WTC11 (cell line): ENCODE measurements at regions not wholly inside any gene's neighbourhood (a gene's known extent, or its start where the extent isn't known, plus 50 kb on each side); places are given as distances from the start of the nearest gene placed in this dataset.

Source experiments
- ATAC-seq: fragments of 200-7000 bp; cut with Tn5 transposase; 2 replicates; pipeline ENCODE4 v1.10.0; 2021; ENCODE audit warnings: mild to moderate bottlenecking, moderate library complexity
- CTCF ChIA-PET: fragments of 300-600 bp; sonication (Branson Sonifier 250); formaldehyde crosslinking; loops from one replicate; lab custom pipeline; 2021; ENCODE audit warnings: antibody characterized with exemption; lab: Charles Lee
- POLR2A ChIA-PET: fragments of 350-600 bp; sonication (Branson Sonifier 250); formaldehyde crosslinking; loops from one replicate; lab custom pipeline; 2021; ENCODE audit warnings: antibody characterized with exemption; lab: Charles Lee
- DNase-seq: peaks from one replicate; pipeline ENCODE4 v3.0.0; 2021; ENCODE audit warnings: low spot score
- H3K27ac Mint-ChIP-seq: 2 replicates; pipeline ENCODE4 v1.8.0; 2021; ENCODE audit warnings: mixed read lengths
- H3K27me3 Mint-ChIP-seq: 2 replicates; pipeline ENCODE4 v1.8.0; 2021; ENCODE audit warnings: low read depth, mild to moderate bottlenecking, moderate library complexity, mixed read lengths
- H3K36me3 Mint-ChIP-seq: 2 replicates; pipeline ENCODE4 v1.8.0; 2021; ENCODE audit warnings: mixed read lengths
- H3K4me1 Mint-ChIP-seq: 2 replicates; pipeline ENCODE4 v1.8.0; 2022; ENCODE audit warnings: mixed read lengths
- H3K4me3 Mint-ChIP-seq: 2 replicates; pipeline ENCODE4 v1.8.0; 2021; ENCODE audit warnings: mild to moderate bottlenecking, moderate library complexity, mixed read lengths
- H3K9me3 Mint-ChIP-seq: 2 replicates; pipeline ENCODE4 v1.8.0; 2021; ENCODE audit warnings: mixed read lengths
- CDX4 ChIP-seq: fragments of 250-450 bp; sonication (Bioruptor Pico); IDR thresholded peaks from 2 replicates; pipeline ENCODE4 v1.9.0; 2021; ENCODE audit warnings: moderate library complexity, mild to moderate bottlenecking, inconsistent platforms, borderline replicate concordance
- EMX1 ChIP-seq: fragments of 250-450 bp; sonication (Bioruptor Pico); IDR thresholded peaks from 2 replicates; pipeline ENCODE4 v1.8.0; 2021; ENCODE audit warnings: mild to moderate bottlenecking
- FOXJ3 ChIP-seq: sonication (generic); formaldehyde crosslinking; IDR thresholded peaks from 2 replicates; pipeline ENCODE4 v1.9.0; 2021; ENCODE audit warnings: missing genetic modification reagents, mild to moderate bottlenecking, borderline replicate concordance
- FOXK1 ChIP-seq: sonication (generic); formaldehyde crosslinking; IDR thresholded peaks from 2 replicates; pipeline ENCODE4 v1.8.0; 2022; ENCODE audit warnings: mild to moderate bottlenecking, moderate library complexity, missing genetic modification reagents
- GABPB1 ChIP-seq: sonication (generic); formaldehyde crosslinking; IDR thresholded peaks from 2 replicates; pipeline ENCODE4 v1.8.1; 2023; ENCODE audit warnings: mild to moderate bottlenecking, missing genetic modification reagents
- IRF2 ChIP-seq: sonication (generic); formaldehyde crosslinking; IDR thresholded peaks from 2 replicates; pipeline ENCODE4 v1.8.0; 2022; ENCODE audit warnings: low read depth, missing genetic modification reagents, borderline replicate concordance
- JUN ChIP-seq: sonication (generic); formaldehyde crosslinking; IDR thresholded peaks from 2 replicates; pipeline ENCODE4 v1.8.0; 2023; ENCODE audit warnings: mild to moderate bottlenecking, missing genetic modification reagents
- NFE2L1 ChIP-seq: sonication (generic); formaldehyde crosslinking; IDR thresholded peaks from 2 replicates; pipeline ENCODE4 v1.8.1; 2023; ENCODE audit warnings: missing genetic modification reagents
- NFYB ChIP-seq: sonication (generic); formaldehyde crosslinking; conservative IDR thresholded peaks from 2 replicates; pipeline ENCODE4 v1.8.0; 2022; ENCODE audit warnings: low read depth, missing genetic modification reagents
- NR2C2 ChIP-seq: sonication (generic); formaldehyde crosslinking; IDR thresholded peaks from 2 replicates; pipeline ENCODE4 v1.8.0; 2022; ENCODE audit warnings: mild to moderate bottlenecking, missing genetic modification reagents
- NR3C1 ChIP-seq: sonication (generic); formaldehyde crosslinking; conservative IDR thresholded peaks from 2 replicates; pipeline ENCODE4 v1.8.1; 2023; ENCODE audit warnings: low read depth, mild to moderate bottlenecking, missing genetic modification reagents
- PRRX2 ChIP-seq: fragments of 250-450 bp; sonication (Bioruptor Pico); IDR thresholded peaks from 2 replicates; pipeline ENCODE4 v1.8.0; 2021; ENCODE audit warnings: mild to moderate bottlenecking
- TCF7 ChIP-seq: sonication (generic); formaldehyde crosslinking; IDR thresholded peaks from 2 replicates; pipeline ENCODE4 v1.8.0; 2022; ENCODE audit warnings: mild to moderate bottlenecking, low read depth, missing genetic modification reagents, moderate library complexity
- TEAD1 ChIP-seq: sonication (generic); formaldehyde crosslinking; IDR thresholded peaks from 2 replicates; pipeline ENCODE4 v1.8.0; 2022; ENCODE audit warnings: mild to moderate bottlenecking, missing genetic modification reagents
- USF2 ChIP-seq: sonication (generic); formaldehyde crosslinking; IDR thresholded peaks from 2 replicates; pipeline ENCODE4 v1.8.1; 2023; ENCODE audit warnings: mild to moderate bottlenecking, missing genetic modification reagents, moderate library complexity
- ZNF138 ChIP-seq: sonication (generic); formaldehyde crosslinking; conservative IDR thresholded peaks from 2 replicates; pipeline ENCODE4 v1.8.1; 2022; ENCODE audit warnings: mild to moderate bottlenecking, moderate library complexity, missing genetic modification reagents
- ZNF219 ChIP-seq: sonication (generic); formaldehyde crosslinking; IDR thresholded peaks from 2 replicates; pipeline ENCODE4 v1.8.0; 2023; ENCODE audit warnings: missing genetic modification reagents, mild to moderate bottlenecking, borderline replicate concordance
- ZNF232 ChIP-seq: sonication (generic); formaldehyde crosslinking; IDR thresholded peaks from 2 replicates; pipeline ENCODE4 v1.8.0; 2022; ENCODE audit warnings: mild to moderate bottlenecking, missing genetic modification reagents
- ZNF263 ChIP-seq: sonication (generic); formaldehyde crosslinking; IDR thresholded peaks from 2 replicates; pipeline ENCODE4 v1.8.1; 2022; ENCODE audit warnings: low read depth, mild to moderate bottlenecking, moderate library complexity, missing genetic modification reagents
- ZNF512 ChIP-seq: sonication (generic); formaldehyde crosslinking; IDR thresholded peaks from 2 replicates; pipeline ENCODE4 v1.8.1; 2022; ENCODE audit warnings: missing genetic modification reagents, borderline replicate concordance
- TF ChIP-seq, protein P1 (sequence below): fragments of 250-450 bp; sonication (Bioruptor Pico); IDR thresholded peaks from 2 replicates; pipeline ENCODE4 v2.1.2; 2022; ENCODE audit warnings: mild to moderate bottlenecking, moderate library complexity
- TF ChIP-seq, protein P2 (sequence below): sonication (generic); formaldehyde crosslinking; IDR thresholded peaks from 2 replicates; pipeline ENCODE4 v1.8.1; 2022; ENCODE audit warnings: low read depth, missing genetic modification reagents, borderline replicate concordance
- TF ChIP-seq, protein P3 (sequence below): sonication (generic); formaldehyde crosslinking; IDR thresholded peaks from 2 replicates; pipeline ENCODE4 v1.8.1; 2023; ENCODE audit warnings: mild to moderate bottlenecking, moderate library complexity, missing genetic modification reagents

DNA sequence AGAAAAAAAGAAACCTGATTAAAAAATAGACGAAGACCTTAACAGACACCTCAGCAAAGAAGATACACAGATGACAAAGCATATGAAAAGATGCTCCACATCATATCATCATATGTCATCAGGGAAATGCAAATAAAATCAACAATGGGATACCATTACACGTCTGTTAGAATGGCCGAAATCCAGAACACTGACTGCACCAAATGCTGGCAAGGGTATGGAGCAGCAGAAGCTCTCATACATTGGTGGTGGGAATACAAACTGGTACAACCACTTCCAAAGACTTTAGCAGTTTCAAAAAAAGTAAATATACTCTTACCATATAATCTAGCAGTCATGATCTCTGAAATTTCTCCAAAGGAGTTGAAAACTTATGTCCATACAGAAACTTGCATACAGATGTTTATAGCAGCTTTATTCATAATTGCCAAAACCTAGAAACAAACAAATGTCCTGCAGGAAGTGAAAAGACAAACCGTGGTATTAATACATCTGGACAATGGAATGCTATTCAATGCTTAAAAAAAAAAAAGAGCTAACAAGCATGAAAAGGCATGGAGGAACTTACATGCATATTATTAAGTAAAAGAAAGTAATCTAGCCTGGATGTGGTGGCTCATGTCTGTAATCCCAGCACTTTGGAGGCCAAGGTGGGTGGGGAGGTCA, 107.4 kb downstream of the HES1 start (continued):
- TF ChIP-seq, protein P1, sequence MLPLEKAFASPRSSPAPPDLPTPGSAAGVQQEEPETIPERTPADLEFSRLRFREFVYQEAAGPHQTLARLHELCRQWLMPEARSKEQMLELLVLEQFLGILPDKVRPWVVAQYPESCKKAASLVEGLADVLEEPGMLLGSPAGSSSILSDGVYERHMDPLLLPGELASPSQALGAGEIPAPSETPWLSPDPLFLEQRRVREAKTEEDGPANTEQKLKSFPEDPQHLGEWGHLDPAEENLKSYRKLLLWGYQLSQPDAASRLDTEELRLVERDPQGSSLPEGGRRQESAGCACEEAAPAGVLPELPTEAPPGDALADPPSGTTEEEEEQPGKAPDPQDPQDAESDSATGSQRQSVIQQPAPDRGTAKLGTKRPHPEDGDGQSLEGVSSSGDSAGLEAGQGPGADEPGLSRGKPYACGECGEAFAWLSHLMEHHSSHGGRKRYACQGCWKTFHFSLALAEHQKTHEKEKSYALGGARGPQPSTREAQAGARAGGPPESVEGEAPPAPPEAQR: no peak
- TF ChIP-seq FOXK1 (CRISPR knock-in tag): no peak
- TF ChIP-seq ZNF138 (CRISPR knock-in tag): no peak
- no peak for TF ChIP-seq FOXJ3

DNA sequence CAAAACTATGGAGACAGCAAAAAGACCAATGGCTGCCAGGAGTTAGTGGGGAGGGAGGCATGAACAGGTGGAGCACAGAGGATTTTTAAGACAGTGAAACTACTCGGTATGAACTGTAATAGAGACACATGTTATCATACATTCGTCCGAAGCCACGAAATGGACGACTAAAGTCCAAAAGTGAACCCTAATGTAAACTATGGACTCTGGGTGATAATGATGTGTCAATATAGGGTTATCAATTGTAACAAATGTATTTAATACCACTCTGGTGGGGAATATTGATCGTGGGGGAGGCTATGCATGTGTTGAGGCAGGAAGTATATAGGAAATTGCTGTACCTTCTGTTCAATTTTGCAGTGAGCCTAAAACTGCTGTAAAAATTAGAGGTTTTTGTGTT, 107.0 kb downstream of the CPN2 start:
- H3K27ac Mint-ChIP-seq: no peak overlapping the region
- no peak overlapping the region for H3K4me3 Mint-ChIP-seq
- no peaks in the 10 kb centered on the region for H3K36me3 Mint-ChIP-seq
- H3K27me3 Mint-ChIP-seq: no peaks in the 10 kb centered on the region
- H3K9me3 Mint-ChIP-seq: no peaks in the 10 kb centered on the region
- ChIA-PET POLR2A (interaction anchor here (0.6 kb wide), 2 partner anchors 304 to 505 kb away, joined by 3 read pairs; no protein-coding TSS in a partner anchor), CTCF (no interaction called here)
- H3K4me1 Mint-ChIP-seq: peaks cover 25% of the 10 kb centered on the region
- TF ChIP-seq CDX4 (CRISPR knock-in tag): no peak
- TF ChIP-seq ZNF219: no peak
- TF ChIP-seq NFE2L1 (CRISPR knock-in tag): no peak
- TF ChIP-seq ZNF512 (CRISPR knock-in tag): no peak
- TF ChIP-seq ZNF232 (CRISPR knock-in tag): no peak
- no peak for TF ChIP-seq NR3C1 (CRISPR knock-in tag)
- no peak for ATAC-seq
- no peak for DNase-seq

DNA sequence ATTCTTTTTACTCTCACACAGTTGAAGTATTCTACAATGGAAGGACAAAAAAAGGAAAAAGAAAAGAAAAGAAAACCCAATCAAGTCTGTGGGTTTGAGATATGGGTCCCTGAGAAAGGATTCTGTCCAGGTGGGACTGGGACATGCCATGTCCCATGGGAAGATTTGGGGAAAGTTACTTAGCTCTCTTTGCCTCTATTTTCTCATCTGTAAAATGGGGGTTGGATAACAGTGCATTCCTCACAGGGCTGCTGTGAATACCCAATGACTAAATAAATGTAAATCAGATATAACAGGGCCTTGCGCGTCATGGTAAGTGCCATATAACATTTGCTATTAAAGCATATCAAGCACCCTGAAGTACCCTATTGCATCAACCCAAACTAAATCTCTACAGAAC, 105.7 kb downstream of the CPN2 start:
- H3K27ac Mint-ChIP-seq: no peak overlapping the region
- POLR2A ChIA-PET: interaction anchor here (0.7 to 1.1 kb wide), 2 partner anchors 50 to 109 kb away, joined by 3 read pairs; partner anchors contain the start of gene HES1
- CTCF ChIA-PET: interaction anchor here (0.6 to 1.7 kb wide), 7 partner anchors 42 to 465 kb away, joined by 3 to 13 read pairs (median 4); no protein-coding TSS in a partner anchor
- no peaks in the 10 kb centered on the region for H3K27me3 Mint-ChIP-seq
- H3K36me3 Mint-ChIP-seq: no peaks in the 10 kb centered on the region
- ATAC-seq (no peak), DNase-seq (no peak)
- peaks cover 32% of the 10 kb centered on the region for H3K4me1 Mint-ChIP-seq
- H3K4me3 Mint-ChIP-seq: no peak overlapping the region
- H3K9me3 Mint-ChIP-seq: no peaks in the 10 kb centered on the region
- TF ChIP-seq TCF7 (CRISPR knock-in tag) (no peak), ZNF232 (CRISPR knock-in tag) (no peak), TEAD1 (CRISPR knock-in tag) (no peak), IRF2 (CRISPR knock-in tag) (no peak), FOXJ3 (no peak), NR3C1 (CRISPR knock-in tag) (no peak), PRRX2 (CRISPR knock-in tag) (no peak), EMX1 (no peak), ZNF263 (no peak), USF2 (CRISPR knock-in tag) (no peak), JUN (CRISPR knock-in tag) (no peak), GABPB1 (CRISPR knock-in tag) (no peak), NFYB (no peak), NR2C2 (no peak), ZNF219 (no peak)
- TF ChIP-seq, protein P1: no peak
- TF ChIP-seq, protein P2, sequence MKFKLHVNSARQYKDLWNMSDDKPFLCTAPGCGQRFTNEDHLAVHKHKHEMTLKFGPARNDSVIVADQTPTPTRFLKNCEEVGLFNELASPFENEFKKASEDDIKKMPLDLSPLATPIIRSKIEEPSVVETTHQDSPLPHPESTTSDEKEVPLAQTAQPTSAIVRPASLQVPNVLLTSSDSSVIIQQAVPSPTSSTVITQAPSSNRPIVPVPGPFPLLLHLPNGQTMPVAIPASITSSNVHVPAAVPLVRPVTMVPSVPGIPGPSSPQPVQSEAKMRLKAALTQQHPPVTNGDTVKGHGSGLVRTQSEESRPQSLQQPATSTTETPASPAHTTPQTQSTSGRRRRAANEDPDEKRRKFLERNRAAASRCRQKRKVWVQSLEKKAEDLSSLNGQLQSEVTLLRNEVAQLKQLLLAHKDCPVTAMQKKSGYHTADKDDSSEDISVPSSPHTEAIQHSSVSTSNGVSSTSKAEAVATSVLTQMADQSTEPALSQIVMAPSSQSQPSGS (CRISPR knock-in tag): no peak
- TF ChIP-seq, protein P3, sequence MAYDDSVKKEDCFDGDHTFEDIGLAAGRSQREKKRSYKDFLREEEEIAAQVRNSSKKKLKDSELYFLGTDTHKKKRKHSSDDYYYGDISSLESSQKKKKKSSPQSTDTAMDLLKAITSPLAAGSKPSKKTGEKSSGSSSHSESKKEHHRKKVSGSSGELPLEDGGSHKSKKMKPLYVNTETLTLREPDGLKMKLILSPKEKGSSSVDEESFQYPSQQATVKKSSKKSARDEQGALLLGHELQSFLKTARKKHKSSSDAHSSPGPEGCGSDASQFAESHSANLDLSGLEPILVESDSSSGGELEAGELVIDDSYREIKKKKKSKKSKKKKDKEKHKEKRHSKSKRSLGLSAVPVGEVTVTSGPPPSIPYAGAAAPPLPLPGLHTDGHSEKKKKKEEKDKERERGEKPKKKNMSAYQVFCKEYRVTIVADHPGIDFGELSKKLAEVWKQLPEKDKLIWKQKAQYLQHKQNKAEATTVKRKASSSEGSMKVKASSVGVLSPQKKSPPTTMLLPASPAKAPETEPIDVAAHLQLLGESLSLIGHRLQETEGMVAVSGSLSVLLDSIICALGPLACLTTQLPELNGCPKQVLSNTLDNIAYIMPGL (CRISPR knock-in tag): no peak
